Stimulated activated CD4-positive, alpha-beta T cell treated with anti-CD3 and anti-CD28 coated beads, Interleukin-2, amount 100 ng/mL, for 48 hours (primary cell): ENCODE measurements at regions not wholly inside any gene's neighbourhood (a gene's known extent, or its start where the extent isn't known, plus 50 kb on each side); places are given as distances from the start of the nearest gene placed in this dataset.

Source experiments
- DNase-seq, 2 donors: peaks; one replicate each; pipeline ENCODE4 v3.0.0-alpha.2; 2020

- no peak for DNase-seq
Observed at GRCh38 chr4:24666816-24667477, 82.6 kb upstream of the DHX15 start.

- DNase-seq: no peak
Observed at GRCh38 chr4:24668956-24669355, 84.6 kb upstream of the DHX15 start.

GRCh38 chr4:24669751-24670150, 85.4 kb upstream of the DHX15 start:
- DNase-seq: no peak

GRCh38 chr4:24671849-24672248, 87.5 kb upstream of the DHX15 start:
- DNase-seq: no peak

- no peak for DNase-seq
Observed at GRCh38 chr4:24672880-24673279, 88.5 kb upstream of the DHX15 start.

- no peak for DNase-seq
Observed at GRCh38 chr4:24674279-24674678, 89.9 kb upstream of the DHX15 start.

GRCh38 chr4:24675721-24676389, 91.5 kb upstream of the DHX15 start:
- no peak for DNase-seq

GRCh38 chr4:24677909-24678308, 93.6 kb upstream of the DHX15 start:
- DNase-seq: no peak

GRCh38 chr4:24680746-24681448, 96.5 kb upstream of the DHX15 start:
- no peak for DNase-seq

- DNase-seq: no peak
Observed at GRCh38 chr4:24683116-24683515, 98.8 kb upstream of the DHX15 start.

- DNase-seq: peak; percentile 12 to 13
Observed at GRCh38 chr4:24686866-24687692, 102.7 kb upstream of the DHX15 start.

GRCh38 chr4:24688453-24688852, 104.1 kb upstream of the DHX15 start:
- DNase-seq: no peak

- DNase-seq: no peak
Observed at GRCh38 chr4:24689212-24689611, 104.9 kb upstream of the DHX15 start.

GRCh38 chr4:24690436-24690835, 104.9 kb upstream of the SOD3 start:
- DNase-seq: no peak

- DNase-seq: no peak
Observed at GRCh38 chr4:24693636-24694035, 101.7 kb upstream of the SOD3 start.

GRCh38 chr4:24700118-24700517, 95.3 kb upstream of the SOD3 start:
- no peak for DNase-seq

- no peak for DNase-seq
Observed at GRCh38 chr4:24701683-24702082, 93.7 kb upstream of the SOD3 start.

GRCh38 chr4:24702281-24702680, 93.1 kb upstream of the SOD3 start:
- no peak for DNase-seq

GRCh38 chr4:24703298-24703697, 92.1 kb upstream of the SOD3 start:
- DNase-seq: no peak

GRCh38 chr4:24704149-24704548, 91.2 kb upstream of the SOD3 start:
- DNase-seq: no peak

GRCh38 chr4:24705016-24705753, 90.2 kb upstream of the SOD3 start:
- DNase-seq: no peak

- no peak for DNase-seq
Observed at GRCh38 chr4:24713604-24714003, 81.8 kb upstream of the SOD3 start.

- no peak for DNase-seq
Observed at GRCh38 chr4:24719615-24720014, 75.8 kb upstream of the SOD3 start.
